Ishikawa (cell line): ENCODE measurements at regions not wholly inside any gene's neighbourhood (a gene's known extent, or its start where the extent isn't known, plus 50 kb on each side); places are given as distances from the start of the nearest gene placed in this dataset.

Experiments
- CREB1 ChIP-seq: IDR thresholded peaks from 2 replicates; pipeline ENCODE4 v1.6.1; 2012; ENCODE audit warnings: low read depth
- FOXM1 ChIP-seq: IDR thresholded peaks from 2 replicates; pipeline ENCODE4 v1.6.1; 2012; ENCODE audit warnings: low read depth, borderline replicate concordance
- NFIC ChIP-seq: IDR thresholded peaks from 2 replicates; pipeline ENCODE4 v1.6.1; 2012

DNA sequence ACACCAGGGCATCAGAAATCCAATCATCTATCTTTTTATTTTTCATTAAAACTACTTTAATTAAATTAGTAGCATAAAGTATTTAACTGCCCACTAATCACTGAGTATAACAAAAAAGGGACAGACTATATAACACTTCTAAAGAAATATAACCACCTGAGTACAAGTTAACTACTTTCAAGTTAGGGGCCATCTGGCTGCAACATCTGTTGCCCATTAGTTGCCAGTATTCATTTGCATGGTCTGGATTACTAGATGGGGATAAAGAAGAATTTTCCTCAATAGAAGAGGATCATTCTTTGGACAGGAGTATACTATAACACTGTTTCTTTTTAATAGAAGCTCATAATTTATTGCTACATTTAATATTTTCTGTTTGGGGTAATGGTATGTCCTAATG lies 446.4 kb downstream of the AMY1C start:
- TF ChIP-seq NFIC = no peak
- TF ChIP-seq CREB1 = no peak
- TF ChIP-seq FOXM1 = no peak
